T-helper 1 cell treated with Interleukin-12 subunit alpha and Interleukin-12 subunit beta and Interleukin-4 antibody, amounts not matched to agents 30 ng/mL and 1 ng/mL, for 36 hours (primary cell): ENCODE measurements at regions not wholly inside any gene's neighbourhood (a gene's known extent, or its start where the extent isn't known, plus 50 kb on each side); places are given as distances from the start of the nearest gene placed in this dataset.

ENCODE experiments used
- intact Hi-C: fragments of 100-400 bp; cut with micrococcal nuclease; formaldehyde crosslinking; loops from one replicate; pipeline ENCODE4 v1.15.1; 2024

- intact Hi-C loops = no loop called here
These were observed 55.2 kb upstream of the NTF3 start for GRCh38 chr12:5376591-5377207.

DNA sequence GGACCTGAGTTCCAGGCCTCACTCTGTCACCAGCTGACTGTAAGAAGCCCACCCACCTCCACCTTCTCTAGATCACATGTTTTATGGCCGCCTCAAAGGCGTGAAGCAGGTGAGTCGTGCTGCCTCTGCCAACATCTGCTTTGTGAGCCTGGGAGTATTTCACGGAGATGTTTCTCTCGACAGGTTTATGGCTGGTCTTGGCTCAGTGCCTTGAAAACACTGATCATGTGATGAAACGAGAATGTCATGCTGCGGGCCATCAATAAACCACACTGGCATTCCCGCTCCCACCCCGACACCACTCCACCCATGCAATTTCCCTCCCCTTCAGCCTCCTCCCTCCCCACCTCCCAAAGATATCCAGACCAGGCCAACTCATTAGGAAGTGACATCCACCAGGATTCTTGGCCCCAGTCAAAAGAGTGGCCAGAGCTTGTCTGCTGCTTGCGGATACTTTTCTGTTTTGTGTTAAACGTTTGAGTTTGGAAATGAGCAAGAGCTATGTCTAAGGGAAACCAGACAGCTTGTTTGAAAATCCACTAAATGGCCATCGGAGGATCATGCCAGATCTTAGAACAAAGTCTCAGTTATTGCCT lies 53.8 kb upstream of the NTF3 start:
- intact Hi-C loops = no loop called here

GRCh38 chr12:5379749-5380496 lies 52.0 kb upstream of the NTF3 start:
- intact Hi-C loops = no loop called here
